K562 (cell line): ENCODE measurements at regions not wholly inside any gene's neighbourhood (a gene's known extent, or its start where the extent isn't known, plus 50 kb on each side); places are given as distances from the start of the nearest gene placed in this dataset.
A peak's percentile ranks its signal among the peaks of the same experiment; 100 is the strongest.

Experiments used
- CBX1 ChIP-seq: sonication (generic); IDR thresholded peaks from 2 replicates; pipeline ENCODE4 v1.6.1; 2016; ENCODE audit warnings: antibody characterized with exemption, low read depth, mild to moderate bottlenecking
- CHD1 ChIP-seq: fragments of 200-600 bp; sonication (generic); IDR thresholded peaks from one replicate; pipeline ENCODE4 v1.6.1; 2012; ENCODE audit warnings: mild to moderate bottlenecking, moderate library complexity, low read length, inconsistent platforms
- CREB3L1 ChIP-seq: fragments of 450-650 bp; IDR thresholded peaks from 2 replicates; pipeline ENCODE4 v1.6.1; 2014; ENCODE audit warnings: low read depth, mild to moderate bottlenecking, moderate library complexity, borderline replicate concordance
- GABPA ChIP-seq: fragments of 200-800 bp; sonication (Bioruptor generic); conservative IDR thresholded peaks from 2 replicates; pipeline ENCODE4 v1.6.1; 2016; ENCODE audit warnings: low read depth, missing genetic modification characterization, missing compliant biosample characterization
- GTF2E2 ChIP-seq: fragments of 200-800 bp; sonication (Bioruptor generic); IDR thresholded peaks from 2 replicates; pipeline ENCODE4 v1.6.1; 2016; ENCODE audit warnings: missing genetic modification characterization, missing compliant biosample characterization
- HIVEP1 ChIP-seq: fragments of 250-450 bp; sonication (Bioruptor Pico); IDR thresholded peaks from 2 replicates; pipeline ENCODE4 v1.4.0; 2020; ENCODE audit warnings: mild to moderate bottlenecking
- IRF9 ChIP-seq: fragments of 450-650 bp; IDR thresholded peaks from 2 replicates; pipeline ENCODE4 v1.6.1; 2016; ENCODE audit warnings: missing biosample characterization, missing genetic modification characterization
- JUN ChIP-seq, 2 experiments: sonication (generic) in 1 of 2; formaldehyde crosslinking in 1 of 2; IDR thresholded peaks; 2 replicates each; pipeline versions ENCODE4 v1.6.1 to v1.8.0; 2012 to 2022; ENCODE audit warnings: borderline replicate concordance in 2 of 2, mild to moderate bottlenecking in 2 of 2, improper control_type of control experiment in 1 of 2, low read depth in 1 of 2, low read length in 1 of 2, missing genetic modification reagents in 1 of 2
- KDM4B ChIP-seq, 2 experiments: fragments of 450-650 bp in 1 of 2; sonication (generic) in 1 of 2; IDR thresholded peaks; 2 replicates each; pipeline ENCODE4 v1.6.1; 2016 to 2017; ENCODE audit warnings: borderline replicate concordance in 2 of 2, antibody characterized with exemption in 1 of 2, low read depth in 1 of 2, mild to moderate bottlenecking in 1 of 2
- KDM5B ChIP-seq: fragments of 200-600 bp; sonication (generic); IDR thresholded peaks from 2 replicates; pipeline ENCODE4 v1.6.1; 2012; ENCODE audit warnings: low read depth, mild to moderate bottlenecking, moderate library complexity, low read length, control low read depth, inconsistent platforms; ENCODE audit not compliant: insufficient replicate concordance
- MCM3 ChIP-seq: fragments of 450-650 bp; IDR thresholded peaks from 2 replicates; pipeline ENCODE4 v1.6.1; 2016
- MYBL2 ChIP-seq, 2 experiments: fragments of 450-650 bp in 1 of 2; sonication (generic) in 1 of 2; formaldehyde crosslinking in 1 of 2; IDR thresholded peaks; 2 replicates each; pipeline versions ENCODE4 v1.6.1 to v1.8.1; 2017 to 2022; ENCODE audit warnings: borderline replicate concordance in 1 of 2, inconsistent platforms in 1 of 2, low read depth in 1 of 2, mild to moderate bottlenecking in 1 of 2, missing genetic modification reagents in 1 of 2, moderate library complexity in 1 of 2
- NFXL1 ChIP-seq: fragments of 450-650 bp; formaldehyde crosslinking; IDR thresholded peaks from 2 replicates; pipeline ENCODE4 v1.4.0; 2021; ENCODE audit warnings: mild to moderate bottlenecking
- RBM14 ChIP-seq: fragments of 200-400 bp; formaldehyde crosslinking; IDR thresholded peaks from 2 replicates; pipeline ENCODE4 v1.6.1; 2018; ENCODE audit warnings: low read depth, mild to moderate bottlenecking, low read length, moderate library complexity, borderline replicate concordance; ENCODE audit not compliant: insufficient read depth
- SLC30A9 ChIP-seq: fragments of 250-450 bp; sonication (Bioruptor Pico); IDR thresholded peaks from 2 replicates; pipeline ENCODE4 v1.8.0; 2022; ENCODE audit warnings: mild to moderate bottlenecking, moderate library complexity
- SMAD1 ChIP-seq: fragments of 150-350 bp; IDR thresholded peaks from 2 replicates; pipeline ENCODE4 v1.6.1; 2014; ENCODE audit warnings: low read length, low read depth; ENCODE audit not compliant: partially characterized antibody
- YBX1 ChIP-seq: fragments of 450-650 bp; IDR thresholded peaks from 2 replicates; pipeline ENCODE4 v1.7.1; 2016; ENCODE audit warnings: mild to moderate bottlenecking
- ZNF41 ChIP-seq: fragments of 250-450 bp; sonication (Bioruptor Pico); conservative IDR thresholded peaks from 2 replicates; pipeline ENCODE4 v1.4.0; 2020; ENCODE audit warnings: mild to moderate bottlenecking
- TF ChIP-seq, protein P1 (sequence below): fragments of 450-650 bp; IDR thresholded peaks from 2 replicates; pipeline ENCODE4 v1.6.1; 2017; ENCODE audit warnings: antibody characterized with exemption
- TF ChIP-seq, protein P2 (sequence below): sonication (generic); formaldehyde crosslinking; IDR thresholded peaks from 2 replicates; pipeline ENCODE4 v1.4.0; 2020; ENCODE audit warnings: mild to moderate bottlenecking, missing genetic modification reagents

GRCh38 chr16:65769055-65769465 lies 597.4 kb upstream of the CDH5 start (continued):
- TF ChIP-seq IRF9 (tag), result peak; percentile 100
- TF ChIP-seq KDM4B (IDR thresholded peaks at IDR 0.05; ENCODE audit: borderline replicate concordance in 2 of 2, low read depth in 1 of 2), result no peak
- TF ChIP-seq GABPA (tag), result peak; percentile 64; the same call in 1 of the 2 replicates
- no peak; the same call in 1 of the 2 replicates for TF ChIP-seq CREB3L1
- TF ChIP-seq MCM3, result no peak
- no peak for TF ChIP-seq RBM14
- TF ChIP-seq SLC30A9, result peak; percentile 97
- TF ChIP-seq GTF2E2 (tag), result peak; percentile 95
- no peak for TF ChIP-seq CHD1
- TF ChIP-seq JUN (IDR thresholded peaks at IDR 0.05; ENCODE audit: borderline replicate concordance, low read depth, low read length), result peak; percentile 79; the same call in 1 of the 2 replicates
- no peak for TF ChIP-seq JUN (CRISPR knock-in tag; IDR thresholded peaks at IDR 0.05; ENCODE audit: borderline replicate concordance)
- peak; percentile 100 for TF ChIP-seq HIVEP1 (CRISPR knock-in tag)
- TF ChIP-seq SMAD1, result peak; percentile 80
- TF ChIP-seq NFXL1, result peak; percentile 100
- TF ChIP-seq CBX1, result no peak
- TF ChIP-seq KDM5B, result no peak
- TF ChIP-seq, protein P1, sequence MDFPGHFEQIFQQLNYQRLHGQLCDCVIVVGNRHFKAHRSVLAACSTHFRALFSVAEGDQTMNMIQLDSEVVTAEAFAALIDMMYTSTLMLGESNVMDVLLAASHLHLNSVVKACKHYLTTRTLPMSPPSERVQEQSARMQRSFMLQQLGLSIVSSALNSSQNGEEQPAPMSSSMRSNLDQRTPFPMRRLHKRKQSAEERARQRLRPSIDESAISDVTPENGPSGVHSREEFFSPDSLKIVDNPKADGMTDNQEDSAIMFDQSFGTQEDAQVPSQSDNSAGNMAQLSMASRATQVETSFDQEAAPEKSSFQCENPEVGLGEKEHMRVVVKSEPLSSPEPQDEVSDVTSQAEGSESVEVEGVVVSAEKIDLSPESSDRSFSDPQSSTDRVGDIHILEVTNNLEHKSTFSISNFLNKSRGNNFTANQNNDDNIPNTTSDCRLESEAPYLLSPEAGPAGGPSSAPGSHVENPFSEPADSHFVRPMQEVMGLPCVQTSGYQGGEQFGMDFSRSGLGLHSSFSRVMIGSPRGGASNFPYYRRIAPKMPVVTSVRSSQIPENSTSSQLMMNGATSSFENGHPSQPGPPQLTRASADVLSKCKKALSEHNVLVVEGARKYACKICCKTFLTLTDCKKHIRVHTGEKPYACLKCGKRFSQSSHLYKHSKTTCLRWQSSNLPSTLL, result no peak
- TF ChIP-seq, protein P2, sequence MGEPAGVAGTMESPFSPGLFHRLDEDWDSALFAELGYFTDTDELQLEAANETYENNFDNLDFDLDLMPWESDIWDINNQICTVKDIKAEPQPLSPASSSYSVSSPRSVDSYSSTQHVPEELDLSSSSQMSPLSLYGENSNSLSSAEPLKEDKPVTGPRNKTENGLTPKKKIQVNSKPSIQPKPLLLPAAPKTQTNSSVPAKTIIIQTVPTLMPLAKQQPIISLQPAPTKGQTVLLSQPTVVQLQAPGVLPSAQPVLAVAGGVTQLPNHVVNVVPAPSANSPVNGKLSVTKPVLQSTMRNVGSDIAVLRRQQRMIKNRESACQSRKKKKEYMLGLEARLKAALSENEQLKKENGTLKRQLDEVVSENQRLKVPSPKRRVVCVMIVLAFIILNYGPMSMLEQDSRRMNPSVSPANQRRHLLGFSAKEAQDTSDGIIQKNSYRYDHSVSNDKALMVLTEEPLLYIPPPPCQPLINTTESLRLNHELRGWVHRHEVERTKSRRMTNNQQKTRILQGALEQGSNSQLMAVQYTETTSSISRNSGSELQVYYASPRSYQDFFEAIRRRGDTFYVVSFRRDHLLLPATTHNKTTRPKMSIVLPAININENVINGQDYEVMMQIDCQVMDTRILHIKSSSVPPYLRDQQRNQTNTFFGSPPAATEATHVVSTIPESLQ (CRISPR knock-in tag), result no peak
- TF ChIP-seq YBX1, result no peak
- peak; percentile 56; the same call in 1 of the 2 replicates for TF ChIP-seq MYBL2 (IDR thresholded peaks at IDR 0.05; ENCODE audit: low read depth)
- no peak for TF ChIP-seq MYBL2 (CRISPR knock-in tag; IDR thresholded peaks at IDR 0.05; ENCODE audit: borderline replicate concordance)
- TF ChIP-seq ZNF41, result peak; percentile 100
